Activated CD4-positive, alpha-beta T cell treated with anti-CD3 and anti-CD28 coated beads for 4 hours (primary cell): ENCODE measurements at regions not wholly inside any gene's neighbourhood (a gene's known extent, or its start where the extent isn't known, plus 50 kb on each side); places are given as distances from the start of the nearest gene placed in this dataset.
"Not testable (repeated sequence)": the region's sequence is repeated elsewhere in the genome, so short reads cannot be mapped to it uniquely, and the experiment has no call there.

Experiments
- DNase-seq, 2 donors: peaks; one replicate each; pipeline ENCODE4 v3.0.0-alpha.2; 2020

- DNase-seq: no peak
Measured at GRCh38 chr13:88739195-88739594, 1068.0 kb downstream of the SLITRK5 start.

GRCh38 chr13:88744289-88744688 is 1073.1 kb downstream of the SLITRK5 start:
- no peak for DNase-seq

GRCh38 chr13:88745011-88745410 is 1073.8 kb downstream of the SLITRK5 start:
- no peak for DNase-seq

- DNase-seq: no peak
Measured at GRCh38 chr13:88752041-88752440, 1080.9 kb downstream of the SLITRK5 start.

- no peak for DNase-seq
Measured at GRCh38 chr13:88754141-88754540, 1083.0 kb downstream of the SLITRK5 start.

- DNase-seq: no peak
Measured at GRCh38 chr13:88761145-88761544, 1090.0 kb downstream of the SLITRK5 start.

- DNase-seq: no peak
Measured at GRCh38 chr13:88764103-88764502, 1092.9 kb downstream of the SLITRK5 start.

- no peak for DNase-seq
Measured at GRCh38 chr13:88800505-88800904, 1129.3 kb downstream of the SLITRK5 start.

- DNase-seq: no peak
Measured at GRCh38 chr13:88801361-88801760, 1130.2 kb downstream of the SLITRK5 start.

- DNase-seq: no peak
Measured at GRCh38 chr13:88802886-88803285, 1131.7 kb downstream of the SLITRK5 start.

- no peak for DNase-seq
Measured at GRCh38 chr13:88806438-88806837, 1135.3 kb downstream of the SLITRK5 start.

- no peak for DNase-seq
Measured at GRCh38 chr13:88817560-88817959, 1146.4 kb downstream of the SLITRK5 start.

- no peak for DNase-seq
Measured at GRCh38 chr13:88823114-88823513, 1151.9 kb downstream of the SLITRK5 start.

- no peak for DNase-seq
Measured at GRCh38 chr13:88824218-88824617, 1153.0 kb downstream of the SLITRK5 start.

GRCh38 chr13:88840085-88840484 is 1168.9 kb downstream of the SLITRK5 start:
- no peak for DNase-seq

- DNase-seq: not testable (repeated sequence)
Measured at GRCh38 chr13:88852293-88852692, 1181.1 kb downstream of the SLITRK5 start.

GRCh38 chr13:88857256-88857655 is 1186.1 kb downstream of the SLITRK5 start:
- DNase-seq: no peak

- no peak for DNase-seq
Measured at GRCh38 chr13:88862095-88862620, 1191.0 kb downstream of the SLITRK5 start.

- no peak for DNase-seq
Measured at GRCh38 chr13:88863116-88863515, 1191.9 kb downstream of the SLITRK5 start.

- no peak for DNase-seq
Measured at GRCh38 chr13:88866195-88866594, 1195.0 kb downstream of the SLITRK5 start.

GRCh38 chr13:88883741-88884140 is 1212.6 kb downstream of the SLITRK5 start:
- DNase-seq: no peak

GRCh38 chr13:88887045-88887662 is 1216.0 kb downstream of the SLITRK5 start:
- no peak for DNase-seq

GRCh38 chr13:88895261-88895941 is 1224.2 kb downstream of the SLITRK5 start:
- DNase-seq: no peak

- no peak for DNase-seq
Measured at GRCh38 chr13:88896466-88896865, 1225.3 kb downstream of the SLITRK5 start.
